ENCODE measurements at regions not wholly inside any gene's neighbourhood (a gene's known extent, or its start where the extent isn't known, plus 50 kb on each side); places are given as distances from the start of the nearest gene placed in this dataset.

- TF ChIP-seq ZNF462 (CRISPR knock-in tag; IDR thresholded peaks at IDR 0.05): no peak
- no peak for TF ChIP-seq POLR2AphosphoS5 (IDR thresholded peaks at IDR 0.05; ENCODE audit: low read depth)
Observed at GRCh38 chr5:154580422-154580821, 102.4 kb upstream of the HAND1 start (continued).

- Mint-ChIP-seq H3K27me3 (ENCODE audit: insufficient read depth, low read depth, poor library complexity) (peaks cover 6% of the 10 kb centered on the region), H3K27ac (no peak overlapping the region), H3K4me1 (peaks cover 5% of the 10 kb centered on the region; the same call in 1 of the 3 replicates), H3K9me3 (no peaks in the 10 kb centered on the region), H3K36me3 (ENCODE audit: low read depth) (no peaks in the 10 kb centered on the region), H3K4me3 (no peak overlapping the region)
- no peaks in the 10 kb centered on the region for H3K36me3 ChIP-seq (ENCODE audit: insufficient read depth)
- no peak overlapping the region for H3K4me2 ChIP-seq
- H3K79me2 ChIP-seq (replicated peaks; ENCODE audit: insufficient read depth): no peaks in the 10 kb centered on the region
- no peaks in the 10 kb centered on the region for H3F3A ChIP-seq (replicated peaks; ENCODE audit: low read depth)
- H3K4me1 ChIP-seq (ENCODE audit: insufficient read depth): no peaks in the 10 kb centered on the region; the same call in 1 of the 2 replicates
- no peak for DNase-seq (ENCODE audit: low spot score)
- H3K27ac ChIP-seq (ENCODE audit: low read depth): no peak overlapping the region
- H3K9me2 ChIP-seq (ENCODE audit: insufficient read depth): no peaks in the 10 kb centered on the region
- no peaks in the 10 kb centered on the region for H4K20me1 ChIP-seq (replicated peaks; ENCODE audit: insufficient read depth)
- H2AFZ ChIP-seq: no peak overlapping the region
- H3K4me3 ChIP-seq: no peak overlapping the region
- TF ChIP-seq ZNF462 (CRISPR knock-in tag; IDR thresholded peaks at IDR 0.05): no peak
- H3K27me3 ChIP-seq (ENCODE audit: insufficient read depth): no peaks in the 10 kb centered on the region
- no peak for ATAC-seq
Observed at GRCh38 chr5:154577416-154577815, 99.4 kb upstream of the HAND1 start.
